ENCODE measurements at regions not wholly inside any gene's neighbourhood (a gene's known extent, or its start where the extent isn't known, plus 50 kb on each side); places are given as distances from the start of the nearest gene placed in this dataset.

DNA sequence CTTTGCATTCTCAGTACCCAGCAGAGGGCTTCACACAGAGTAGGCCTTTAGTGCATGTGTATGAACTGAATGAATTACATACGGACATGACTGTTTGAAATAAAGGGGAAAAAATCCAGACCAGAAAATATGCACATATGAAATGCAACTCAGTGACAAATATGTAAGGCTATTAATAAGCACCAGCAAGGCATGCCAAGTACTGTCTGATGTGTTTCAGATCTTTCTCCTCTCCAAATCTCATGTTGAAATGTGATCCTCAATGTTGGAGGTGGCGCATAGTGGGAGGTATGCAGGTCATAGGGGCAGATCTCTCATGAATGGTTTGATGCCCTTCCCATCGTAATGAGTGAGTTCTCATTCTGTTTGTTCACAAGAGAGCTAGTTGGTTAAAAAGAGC is 87.3 kb upstream of the TOMM7 start:
- no peak for DNase-seq

DNA sequence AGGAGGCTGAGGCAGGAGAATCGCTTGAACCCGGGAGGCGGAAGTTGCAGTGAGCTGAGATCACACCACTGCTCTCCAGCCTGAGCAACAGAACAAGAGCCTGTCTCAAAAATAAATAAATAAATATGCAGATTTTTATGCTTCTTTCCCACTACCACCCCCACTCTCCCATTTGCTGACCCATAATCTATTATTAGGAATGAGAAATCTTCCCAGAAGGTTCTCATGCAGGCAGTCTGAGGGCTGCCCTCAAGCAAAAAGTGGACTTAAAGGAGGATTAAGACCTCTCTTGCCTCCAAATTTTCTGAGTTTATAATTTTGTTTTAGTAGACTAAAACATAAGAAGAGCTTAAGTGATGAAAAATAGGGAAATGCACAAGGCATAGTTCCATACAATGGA is 85.2 kb upstream of the TOMM7 start:
- no peak for DNase-seq

DNA sequence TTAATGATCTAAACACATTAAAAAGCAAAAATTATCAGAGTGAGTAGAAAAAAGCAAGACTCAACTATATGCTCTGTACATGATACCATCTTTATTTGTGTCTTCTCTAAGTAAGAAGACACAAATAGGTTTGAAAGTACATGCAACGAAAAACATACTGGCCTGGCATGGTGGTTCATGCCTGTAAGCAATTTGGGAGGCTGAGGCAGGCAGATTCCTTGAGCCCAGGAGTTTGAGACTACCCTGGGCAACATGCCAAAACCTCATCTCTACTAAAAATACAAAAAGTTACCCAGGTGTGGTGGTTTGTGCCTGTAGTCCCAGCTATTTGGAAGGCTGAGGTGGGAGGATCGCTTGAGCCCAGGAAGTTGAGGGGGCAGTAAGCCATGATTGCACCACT is 78.1 kb upstream of the TOMM7 start:
- no peak for DNase-seq

DNA sequence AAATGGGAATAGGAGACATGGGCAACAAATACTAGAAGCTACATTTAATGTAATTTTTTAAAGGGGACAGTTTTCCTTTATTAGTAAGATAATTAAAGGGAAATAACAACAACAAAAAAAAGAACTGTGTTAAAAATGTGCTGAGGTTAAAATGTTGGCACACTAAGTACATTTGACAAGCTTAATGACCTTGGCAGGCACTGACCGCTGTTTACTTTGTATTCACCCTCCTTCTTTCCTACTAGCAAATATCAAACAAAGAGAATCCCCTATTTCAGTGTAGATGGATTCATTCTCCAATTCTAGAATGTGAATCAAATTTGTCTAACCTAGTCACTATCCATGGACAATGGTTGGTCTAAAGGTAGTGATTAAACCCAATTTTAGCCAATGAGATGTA is 77.5 kb upstream of the TOMM7 start:
- no peak for DNase-seq

DNA sequence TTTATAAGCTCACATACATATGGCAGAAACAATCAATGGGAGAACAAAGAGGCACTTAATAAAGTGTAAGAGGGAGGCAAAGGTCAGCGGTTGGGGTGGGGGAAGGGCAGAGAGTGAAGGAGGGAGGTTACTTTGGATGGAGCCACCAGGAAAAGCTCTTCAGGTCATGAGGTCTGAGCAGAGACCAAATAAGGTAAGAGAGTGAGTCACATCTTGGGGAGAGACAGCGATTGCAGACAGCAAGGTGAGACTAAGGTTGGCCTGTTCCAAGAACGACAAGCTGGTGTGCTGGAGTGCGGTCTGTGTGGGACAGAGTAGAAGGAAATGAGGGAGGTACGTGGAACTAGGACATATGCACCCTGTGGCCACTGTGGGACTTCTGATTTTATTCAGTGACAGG is 74.3 kb upstream of the TOMM7 start:
- no peak for DNase-seq

DNA sequence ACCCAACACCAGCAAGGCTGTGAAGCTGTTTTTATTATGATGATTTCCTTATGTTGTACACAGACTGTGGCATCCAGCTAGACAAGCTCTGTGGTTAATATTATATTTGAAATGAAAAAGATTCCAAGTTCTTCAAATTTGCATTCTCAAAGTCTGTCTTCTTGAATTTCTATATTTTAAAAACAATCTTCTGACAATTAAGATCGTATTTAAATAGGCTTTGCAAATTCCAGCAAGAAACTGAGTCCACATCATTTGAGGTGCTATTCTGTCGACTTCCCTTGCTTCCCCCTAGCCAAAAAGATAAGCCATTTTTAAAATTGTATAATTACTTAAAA is 73.1 kb upstream of the TOMM7 start:
- no peak for DNase-seq

DNA sequence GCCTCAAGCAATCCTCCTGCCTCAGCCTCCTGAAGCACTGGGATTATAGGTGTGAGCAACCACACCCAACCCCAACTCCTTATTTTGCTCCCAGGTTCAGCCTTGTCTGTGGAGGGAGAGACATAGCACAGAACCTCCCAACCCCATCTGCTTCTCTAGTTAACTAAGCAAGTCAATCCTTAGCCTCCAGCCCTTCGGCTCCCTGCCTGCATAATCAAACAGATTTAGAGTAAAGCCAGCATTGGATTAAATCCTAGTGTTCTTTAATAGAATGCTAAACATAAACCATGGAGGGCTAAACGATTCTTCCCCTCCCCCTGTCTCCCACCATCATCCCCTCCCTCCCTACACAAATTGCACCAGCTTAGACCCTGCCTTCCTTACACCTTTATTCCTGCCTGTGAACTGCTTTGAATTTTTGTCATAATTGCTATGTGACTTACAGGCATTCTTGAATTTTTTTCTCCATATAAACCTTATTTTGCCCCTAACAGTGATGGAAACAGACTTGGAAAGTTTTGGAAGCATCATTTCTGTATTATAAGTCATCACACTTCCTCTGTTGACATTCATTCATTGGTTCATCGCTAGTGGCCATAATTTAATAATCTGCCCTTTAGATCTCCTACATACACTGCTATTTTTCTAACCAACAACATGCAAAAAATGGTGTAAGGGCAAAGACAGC is 72.6 kb upstream of the TOMM7 start:
- no peak for DNase-seq

DNA sequence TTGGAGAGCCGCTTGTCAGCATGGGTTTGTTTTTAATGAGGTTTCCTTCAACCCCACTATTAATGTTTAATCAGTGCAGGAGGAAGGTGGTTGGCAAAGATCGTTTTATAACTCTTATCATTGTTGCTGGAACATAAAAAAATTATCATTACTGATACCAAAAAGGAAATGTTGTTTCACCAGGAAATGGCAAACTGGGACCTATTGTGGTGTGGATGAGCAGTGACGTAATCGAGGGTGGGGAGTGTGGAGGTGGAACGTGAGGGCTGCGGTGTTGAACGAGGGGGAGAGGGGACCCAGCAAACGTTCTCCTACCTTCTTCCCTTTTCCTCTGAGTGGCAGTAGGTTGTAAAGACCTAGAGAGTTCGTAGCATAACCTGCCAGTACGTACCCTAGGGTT is 71.9 kb upstream of the TOMM7 start:
- DNase-seq = no peak

DNA sequence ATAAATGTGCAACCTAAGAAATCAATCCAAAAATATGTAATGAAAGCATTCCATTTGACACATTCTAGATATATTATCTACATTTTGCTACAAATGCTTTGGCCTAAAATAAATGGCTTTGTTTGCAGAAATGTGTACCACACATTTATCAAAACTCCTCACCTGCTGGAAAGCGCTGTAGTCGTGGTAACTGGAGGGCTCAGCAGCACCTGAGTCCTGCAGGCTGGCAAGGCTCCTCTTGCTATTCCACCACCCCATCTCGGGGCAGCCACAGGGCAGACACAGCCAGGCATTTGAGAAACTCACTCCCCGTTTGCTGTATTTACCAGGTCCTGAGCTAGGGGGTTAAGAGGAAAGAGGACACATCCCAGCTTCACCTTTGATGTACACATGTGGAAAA is 68.1 kb upstream of the TOMM7 start:
- DNase-seq = no peak

DNA sequence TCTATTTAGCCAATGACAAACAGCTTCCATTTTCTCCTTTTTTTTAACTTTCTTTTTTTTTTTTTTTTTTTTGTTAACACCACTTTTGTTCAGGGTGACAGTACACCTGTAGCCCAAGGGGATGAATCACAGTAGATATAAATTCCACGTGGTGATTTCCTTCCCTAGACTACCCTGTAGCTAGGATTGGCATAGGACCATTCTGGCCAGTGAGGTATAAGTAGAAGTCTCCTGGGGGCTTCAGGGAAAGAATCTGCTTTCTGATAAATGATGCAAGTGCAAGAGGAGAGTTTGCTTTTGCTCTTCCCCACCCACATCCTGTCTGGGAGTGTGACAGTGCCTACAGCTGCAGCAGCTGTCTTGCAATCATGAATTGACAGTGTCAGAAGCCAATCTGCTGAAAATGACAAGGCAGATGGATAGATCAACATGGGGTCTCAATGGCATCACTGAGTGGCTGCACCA is 63.2 kb upstream of the TOMM7 start:
- DNase-seq = peak; percentile 27

DNA sequence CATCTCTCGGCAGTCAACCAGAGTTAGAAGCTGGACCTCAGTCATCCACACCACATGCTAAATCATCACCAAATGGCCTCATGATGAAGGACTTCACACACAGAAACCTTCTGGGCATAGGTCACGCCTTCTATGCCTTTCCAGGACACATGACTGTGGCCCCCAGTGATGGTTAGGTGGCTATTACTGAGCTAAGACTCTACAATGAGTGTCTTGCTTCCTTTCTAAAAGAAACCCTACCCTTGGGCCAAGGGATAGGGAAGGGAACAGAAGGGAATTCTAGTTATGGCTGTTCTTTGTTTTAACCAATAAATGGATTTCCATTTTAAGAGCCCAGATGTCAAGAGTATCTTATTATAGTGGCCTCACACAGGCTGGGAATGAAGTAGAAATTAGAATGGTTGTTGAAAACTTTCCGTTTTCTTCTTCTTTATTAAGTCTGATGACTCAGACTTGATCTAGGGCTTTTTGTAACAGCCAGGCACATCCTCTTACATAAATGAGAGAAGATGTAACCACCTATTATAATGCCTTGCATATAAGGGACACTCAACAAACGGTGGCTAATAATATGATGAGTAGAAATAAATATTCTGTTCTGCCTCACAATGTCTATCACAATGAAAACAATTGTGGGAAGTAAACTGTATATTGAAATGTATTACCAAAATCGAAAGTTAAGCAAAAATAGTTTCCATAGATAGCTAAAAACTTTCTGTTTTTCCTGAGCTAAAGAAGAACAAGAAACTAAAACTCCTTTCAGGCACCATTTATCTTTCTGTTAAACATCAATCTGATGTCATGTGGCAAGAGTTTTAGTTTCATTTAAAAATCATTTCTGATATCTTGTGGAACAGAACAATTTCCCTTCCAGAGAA is 62.5 kb upstream of the TOMM7 start:
- no peak for DNase-seq

DNA sequence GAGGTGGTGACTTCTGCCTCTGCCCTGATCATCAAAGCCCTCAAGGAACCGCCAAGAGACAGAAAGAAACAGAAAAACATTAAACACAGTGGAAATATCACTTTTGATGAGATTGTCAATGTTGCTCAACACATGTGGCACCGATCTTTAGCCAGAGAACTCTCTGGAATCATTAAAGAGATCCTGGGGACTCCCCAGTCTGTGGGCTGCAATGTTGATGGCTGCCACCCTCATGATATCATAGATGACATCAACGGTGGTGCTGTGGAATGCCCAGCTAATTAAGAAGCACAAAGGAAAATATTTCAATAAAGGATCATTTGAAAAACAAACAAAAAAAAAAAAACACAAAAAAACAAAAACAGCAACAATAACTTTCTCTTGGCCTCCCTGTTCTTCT is 59.5 kb upstream of the TOMM7 start:
- DNase-seq = no peak

DNA sequence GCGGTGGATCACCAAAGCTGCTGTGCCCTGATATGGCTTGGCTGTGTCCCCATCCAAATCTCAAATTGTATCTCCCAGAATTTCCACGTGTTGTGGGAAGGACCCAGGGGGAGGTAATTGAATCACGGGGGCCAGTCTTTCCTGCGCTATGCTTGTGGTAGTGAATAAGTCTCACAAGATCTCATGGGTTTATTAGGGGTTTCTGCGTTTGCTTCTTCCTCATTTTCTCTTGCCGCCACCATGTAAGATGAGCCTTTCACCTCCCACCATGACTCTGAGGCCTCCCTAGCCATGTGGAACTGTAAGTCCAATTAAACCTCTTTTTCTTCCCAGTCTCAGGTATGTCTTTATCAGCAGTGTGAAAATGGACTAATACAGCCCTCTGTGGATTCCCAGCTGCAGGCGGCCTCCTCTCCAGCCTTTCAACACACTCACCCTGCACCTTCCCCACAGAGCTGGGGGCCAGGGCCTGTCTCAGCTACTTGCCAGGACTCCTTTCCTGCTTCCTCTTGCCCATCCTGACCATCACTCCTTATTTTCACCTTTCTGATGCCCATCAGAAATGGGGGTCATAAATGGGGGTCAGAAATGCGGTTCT is 57.2 kb upstream of the TOMM7 start:
- DNase-seq = no peak

DNA sequence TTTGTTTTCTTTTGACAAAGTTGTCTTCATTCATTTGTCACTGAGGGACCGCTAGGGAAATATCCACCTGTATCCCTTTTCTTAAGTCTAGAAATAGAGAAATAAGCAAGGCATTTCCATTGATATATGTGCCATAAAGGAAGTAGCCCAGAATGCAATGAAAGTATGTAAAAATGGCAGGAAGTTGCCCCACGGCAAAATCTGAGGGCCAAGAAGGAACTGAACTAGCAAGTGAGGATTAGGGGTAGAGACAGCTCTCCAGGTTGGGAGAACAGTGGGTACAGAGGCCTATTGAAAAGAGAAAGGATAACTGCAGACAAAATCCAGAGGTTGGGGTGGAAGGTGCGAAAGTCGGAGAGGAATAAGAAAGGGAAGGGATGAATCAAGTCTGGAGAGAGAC is 56.6 kb upstream of the TOMM7 start:
- DNase-seq = no peak

DNA sequence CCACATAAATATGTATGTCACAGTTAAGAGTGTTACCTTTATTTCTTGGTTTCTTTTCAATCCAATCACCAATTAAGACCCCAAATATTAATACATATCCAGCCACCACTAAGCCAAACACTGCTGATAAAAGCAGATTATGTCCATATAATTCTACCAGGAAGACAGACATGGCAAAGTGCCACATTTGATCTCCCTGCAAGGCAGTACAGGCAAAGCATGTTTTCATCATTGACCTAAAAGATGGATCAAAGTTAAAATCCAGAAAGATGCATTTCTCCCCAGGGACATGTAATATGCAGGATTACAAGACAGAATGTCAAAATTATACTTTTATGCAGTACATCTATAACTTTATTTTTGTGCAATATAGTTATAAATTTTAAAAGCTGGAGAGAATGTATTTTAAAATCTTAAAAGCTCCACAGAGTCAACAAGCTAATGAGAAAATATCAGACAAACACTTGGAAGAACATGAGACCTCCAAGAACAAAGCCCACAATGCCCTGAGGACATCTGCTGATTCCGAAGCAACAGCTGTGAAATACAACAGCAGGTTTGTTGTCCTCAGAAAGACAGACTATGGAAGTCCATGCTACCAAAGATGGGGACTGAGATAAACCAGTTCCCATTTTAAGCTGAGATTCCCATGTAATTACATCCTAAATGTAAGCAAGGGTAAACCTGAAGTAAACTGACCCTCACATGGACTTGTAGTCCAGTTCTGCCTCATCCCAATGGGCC is 54.5 kb upstream of the TOMM7 start:
- no peak for DNase-seq

DNA sequence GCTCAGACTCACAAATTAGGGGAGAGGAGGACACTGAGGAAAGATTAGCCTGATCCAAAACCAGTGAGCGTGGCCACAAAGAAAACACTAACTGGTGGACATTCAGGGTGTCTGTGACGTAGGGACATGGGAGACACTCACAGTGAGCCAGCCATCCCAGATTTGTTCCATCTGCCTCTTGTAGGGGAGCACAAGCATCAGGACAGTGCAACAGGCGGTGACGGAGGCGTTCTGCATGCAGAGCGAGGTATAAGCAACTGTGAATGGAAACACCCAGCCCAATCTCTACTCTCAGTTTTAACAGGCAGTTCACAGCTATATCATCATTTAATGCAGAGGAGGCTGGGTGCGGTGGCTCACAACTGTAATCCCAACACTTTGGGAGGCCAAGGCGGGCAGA is 52.8 kb upstream of the TOMM7 start:
- no peak for DNase-seq

DNA sequence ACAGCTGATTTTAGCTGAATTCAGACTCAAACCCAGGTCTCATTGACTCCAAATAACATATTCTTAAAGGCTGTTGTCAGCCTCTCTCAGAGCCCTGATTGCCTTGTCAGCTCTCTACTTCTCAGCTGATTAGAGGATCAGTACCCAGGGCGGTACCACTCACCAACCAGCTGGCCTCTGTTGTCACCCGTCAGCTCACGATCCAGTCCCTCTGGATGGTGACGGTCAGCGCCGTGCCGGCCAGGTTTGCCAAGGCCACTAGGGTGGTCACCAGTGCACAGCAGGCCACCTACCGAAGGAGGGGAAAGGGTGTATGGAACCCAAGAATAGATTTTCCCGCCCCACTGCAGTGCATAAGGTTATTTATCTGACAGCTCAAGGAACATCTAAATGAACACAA is 52.3 kb upstream of the TOMM7 start:
- DNase-seq = no peak

All from femur (tissue), 1 donor.